HG03460 (cell line): ENCODE measurements at regions not wholly inside any gene's neighbourhood (a gene's known extent, or its start where the extent isn't known, plus 50 kb on each side); places are given as distances from the start of the nearest gene placed in this dataset.
"Not testable (repeated sequence)": the region's sequence is repeated elsewhere in the genome, so short reads cannot be mapped to it uniquely, and the experiment has no call there.

ENCODE experiments used
- ATAC-seq: cut with Tn5 transposase; IDR thresholded peaks from one replicate; pipeline ENCODE4 v1.9.1; 2021; ENCODE audit not compliant: unreplicated experiment

- ATAC-seq: not testable (repeated sequence)
Observed at GRCh38 chr2:107535905-107536689, 290.6 kb upstream of the RGPD4 start.

DNA sequence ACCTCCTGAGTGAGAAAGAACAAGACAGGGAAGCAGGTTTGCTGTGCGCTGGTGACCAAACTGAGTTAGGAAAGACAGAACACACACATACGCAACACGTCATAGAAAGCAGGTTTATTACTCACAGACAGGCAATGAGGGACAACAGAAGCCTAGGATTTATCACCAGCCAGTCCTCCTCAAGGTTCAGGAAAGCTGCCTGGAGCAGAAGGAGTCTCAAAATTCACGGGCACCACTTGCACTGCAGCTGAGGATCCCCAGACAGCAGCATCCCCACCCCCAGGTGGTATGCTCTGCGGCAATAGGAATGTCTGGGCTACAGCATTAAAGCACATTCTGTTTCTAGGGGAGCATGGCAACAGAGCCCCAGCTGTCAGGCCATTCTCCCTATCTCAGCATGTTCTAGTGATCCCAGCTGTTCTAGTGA is 284.4 kb upstream of the RGPD4 start:
- ATAC-seq: no peak

GRCh38 chr2:107543793-107544192 is 282.9 kb upstream of the RGPD4 start:
- ATAC-seq: no peak

GRCh38 chr2:107545066-107545465 is 281.6 kb upstream of the RGPD4 start:
- no peak for ATAC-seq

GRCh38 chr2:107545851-107546250 is 280.8 kb upstream of the RGPD4 start:
- no peak for ATAC-seq

GRCh38 chr2:107548216-107548615 is 278.5 kb upstream of the RGPD4 start:
- no peak for ATAC-seq

GRCh38 chr2:107553046-107553445 is 273.6 kb upstream of the RGPD4 start:
- ATAC-seq: no peak

GRCh38 chr2:107553539-107553938 is 273.2 kb upstream of the RGPD4 start:
- ATAC-seq: no peak

DNA sequence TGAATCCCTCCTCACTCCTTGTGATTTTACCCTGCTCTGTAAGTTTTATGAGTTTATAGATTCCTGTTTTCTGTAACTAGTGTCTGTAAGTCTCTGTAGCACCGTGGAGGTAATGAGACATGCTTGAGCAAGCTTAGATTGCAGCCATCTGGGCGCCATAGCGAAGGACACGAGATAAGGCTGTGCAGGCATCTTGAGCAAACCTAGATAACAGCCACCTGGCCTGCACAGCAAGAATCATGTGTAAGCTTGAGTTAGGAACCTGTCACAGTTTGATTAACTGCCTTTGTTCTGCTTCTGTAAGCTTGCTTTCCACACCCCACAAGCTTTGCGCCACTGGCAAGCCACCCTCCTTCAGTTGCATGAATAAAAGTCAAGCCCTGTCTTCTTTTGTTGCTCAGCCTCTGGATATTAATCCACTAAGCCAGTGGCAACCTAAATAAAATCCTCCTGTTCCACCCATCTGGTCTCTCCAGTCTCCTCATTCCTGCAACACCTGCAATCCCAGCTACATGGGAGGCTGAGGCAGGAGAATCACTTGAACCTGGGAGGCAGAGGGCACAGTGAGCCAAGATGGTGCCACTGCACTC is 270.6 kb upstream of the RGPD4 start:
- ATAC-seq: no peak

- no peak for ATAC-seq
Observed at GRCh38 chr2:107558295-107558694, 268.4 kb upstream of the RGPD4 start.

- no peak for ATAC-seq
Observed at GRCh38 chr2:107569496-107569895, 257.2 kb upstream of the RGPD4 start.

DNA sequence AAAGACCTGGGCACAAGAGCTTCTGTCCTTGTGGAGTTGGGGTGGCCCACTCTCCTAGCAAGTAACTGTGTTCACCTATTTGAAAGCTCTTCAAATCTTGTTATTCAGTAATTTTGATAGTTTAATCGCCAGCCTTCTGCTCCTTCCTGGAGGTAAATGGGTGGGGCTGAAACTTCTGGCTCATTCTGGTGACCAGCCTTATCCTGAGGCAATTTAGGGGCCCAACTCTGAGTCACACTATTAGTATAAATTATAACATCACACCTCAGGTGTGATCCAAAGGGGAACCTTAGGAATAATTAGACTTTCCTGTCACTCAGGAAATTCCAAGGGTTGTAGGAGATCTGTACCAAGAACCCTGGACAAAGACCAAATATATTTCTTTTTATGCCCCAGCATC is 255.8 kb upstream of the RGPD4 start:
- ATAC-seq: no peak

DNA sequence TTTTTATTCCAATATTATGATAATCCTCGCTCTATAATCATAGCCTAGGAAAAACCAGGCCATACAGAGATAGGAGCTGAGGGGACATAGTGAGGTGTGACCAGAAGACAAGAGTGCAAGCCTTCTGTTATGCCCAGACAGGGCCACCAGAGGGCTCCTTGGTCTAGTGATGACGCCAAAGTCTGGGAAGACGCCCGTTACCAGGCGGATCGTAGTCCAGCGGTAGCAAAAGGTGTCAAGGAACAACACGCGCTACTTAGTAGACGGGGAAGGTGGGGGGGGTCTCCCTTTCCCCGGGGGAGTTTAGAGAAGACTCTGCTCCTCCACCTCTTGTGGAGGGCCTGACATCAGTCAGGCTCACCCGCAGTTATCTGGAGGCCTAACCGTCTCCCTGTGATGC is 253.8 kb upstream of the RGPD4 start:
- not testable (repeated sequence) for ATAC-seq

- no peak for ATAC-seq
Observed at GRCh38 chr2:107576991-107577390, 249.7 kb upstream of the RGPD4 start.

DNA sequence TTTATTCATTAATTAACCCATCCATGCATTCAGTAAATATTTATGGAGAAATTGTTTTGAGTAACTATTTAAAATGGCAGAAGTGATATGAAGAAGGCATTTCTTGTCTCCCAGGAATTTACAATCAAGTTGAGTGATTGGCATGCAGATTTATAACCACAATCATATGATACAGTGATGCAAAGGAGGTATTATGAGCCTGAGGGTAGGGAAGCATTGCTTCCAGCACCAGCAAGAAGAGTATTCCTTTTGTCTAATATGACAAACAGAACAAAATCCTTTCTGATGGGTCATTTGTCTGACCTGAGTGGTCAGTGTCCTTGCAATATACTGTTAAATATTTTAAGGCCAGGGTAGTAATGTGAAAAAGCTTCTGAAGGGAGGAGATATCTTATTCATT is 244.2 kb upstream of the RGPD4 start:
- ATAC-seq: no peak

DNA sequence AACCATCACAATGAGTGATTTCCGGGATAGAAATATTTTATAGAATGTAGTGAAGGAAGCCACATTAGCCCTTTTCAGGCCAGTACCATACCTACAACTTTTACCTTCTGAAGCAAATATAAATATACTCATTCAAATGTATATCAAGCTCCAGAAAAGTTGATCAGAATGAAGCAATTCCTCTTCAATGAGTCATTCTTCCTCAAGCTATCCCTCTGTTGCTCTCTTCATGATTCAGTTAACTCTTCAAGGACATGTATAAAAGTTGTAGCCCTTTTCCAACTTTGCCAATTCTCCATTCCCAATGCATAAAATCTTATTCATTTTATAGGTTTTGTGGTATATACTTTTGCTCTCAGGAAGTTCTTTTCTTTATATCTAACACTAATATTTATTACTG is 242.1 kb upstream of the RGPD4 start:
- no peak for ATAC-seq

DNA sequence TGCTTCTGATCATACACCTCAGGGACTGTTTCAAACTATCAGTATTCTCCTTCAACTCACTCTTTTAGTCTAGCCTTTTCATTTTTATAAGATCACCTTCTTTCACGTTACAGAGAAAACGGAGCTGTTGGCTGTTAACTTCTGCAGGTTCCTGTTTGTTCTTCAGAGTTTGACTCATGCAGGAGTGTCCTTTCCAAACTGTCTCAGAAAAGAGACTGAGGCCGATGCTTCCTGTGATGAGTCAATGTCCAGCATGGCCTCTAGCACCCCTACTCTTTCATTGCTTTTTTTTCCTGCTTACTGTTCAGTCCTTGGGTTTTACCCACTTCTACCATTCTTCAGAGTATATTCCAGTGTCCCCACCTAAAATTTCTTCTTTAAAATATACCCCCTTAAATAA is 240.8 kb upstream of the RGPD4 start:
- ATAC-seq: no peak

- ATAC-seq: no peak
Observed at GRCh38 chr2:107588181-107588580, 238.5 kb upstream of the RGPD4 start.

DNA sequence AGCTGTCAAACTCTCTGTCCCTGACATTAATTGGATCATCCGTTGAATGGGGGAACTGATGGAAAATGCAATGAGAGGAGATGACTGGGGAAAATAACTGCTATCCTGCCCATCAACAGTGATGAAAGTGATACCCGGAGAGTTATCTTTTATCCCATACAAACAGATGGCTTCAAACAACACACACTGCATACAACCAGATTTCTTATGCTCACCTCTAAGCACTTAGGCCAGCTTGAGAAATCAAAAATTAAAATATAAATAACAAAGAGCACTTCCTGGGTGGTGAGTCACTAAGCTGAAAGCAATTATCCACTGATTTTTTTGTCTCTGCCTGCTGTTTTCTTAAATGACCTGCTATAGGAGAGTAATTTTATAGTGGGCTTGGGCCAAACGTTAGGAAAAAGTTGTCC is 237.6 kb upstream of the RGPD4 start:
- no peak for ATAC-seq

- ATAC-seq: no peak
Observed at GRCh38 chr2:107591561-107592279, 235.0 kb upstream of the RGPD4 start.

DNA sequence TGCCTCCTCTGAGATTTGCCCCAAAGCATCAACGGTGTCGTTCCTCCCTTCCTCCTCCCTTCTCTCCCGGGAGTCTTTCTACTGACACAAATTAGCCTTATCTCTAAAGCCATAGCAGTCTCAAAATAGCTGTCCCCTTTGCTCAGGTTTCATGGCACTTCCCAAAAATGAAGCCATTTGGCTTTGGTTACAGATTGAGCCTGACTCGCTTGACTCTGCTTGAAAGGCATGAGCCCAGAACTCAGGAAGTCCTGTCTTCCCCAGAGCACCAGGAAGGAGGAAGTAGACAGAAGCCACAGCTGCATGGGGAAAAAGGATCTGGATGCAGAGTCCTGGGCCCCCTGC is 234.4 kb upstream of the RGPD4 start:
- ATAC-seq: no peak

DNA sequence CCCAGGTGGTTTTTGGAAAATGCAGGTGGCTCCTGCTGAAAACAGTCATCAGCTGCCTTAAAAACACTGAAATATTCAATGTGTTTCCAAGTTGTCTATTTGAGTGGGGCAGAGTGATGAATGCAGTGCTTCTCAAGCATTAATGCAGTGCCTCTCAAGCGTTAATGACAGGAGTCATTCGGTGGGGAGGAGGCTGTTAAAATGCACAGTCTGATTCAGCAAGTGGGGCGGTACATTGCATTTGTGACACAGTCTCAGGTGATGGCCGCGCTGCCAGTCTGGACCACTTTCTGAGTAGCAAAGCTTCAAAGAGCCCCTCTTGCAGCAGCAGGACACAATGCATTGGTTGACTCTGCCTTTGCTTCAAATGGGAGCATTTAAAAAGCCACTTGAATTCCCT is 231.4 kb upstream of the RGPD4 start:
- no peak for ATAC-seq
